M059J (cell line): ENCODE measurements at regions not wholly inside any gene's neighbourhood (a gene's known extent, or its start where the extent isn't known, plus 50 kb on each side); places are given as distances from the start of the nearest gene placed in this dataset.
"Not testable (repeated sequence)": the region's sequence is repeated elsewhere in the genome, so short reads cannot be mapped to it uniquely, and the experiment has no call there.

Source experiments
- DNase-seq: peaks from one replicate; pipeline ENCODE4 v3.0.0-alpha.2; 2012; ENCODE audit warnings: low read depth

- DNase-seq = peak; percentile 58
Measured at GRCh38 chr7:80018941-80019808, 115.5 kb upstream of the GNAI1 start.

GRCh38 chr7:80017101-80017698, 117.4 kb upstream of the GNAI1 start:
- no peak for DNase-seq

- peak; percentile 83 for DNase-seq
Measured at GRCh38 chr7:80014511-80014910, 120.1 kb upstream of the GNAI1 start.

- no peak for DNase-seq
Measured at GRCh38 chr7:80008039-80008438, 126.6 kb upstream of the GNAI1 start.

- no peak for DNase-seq
Measured at GRCh38 chr7:80002865-80003264, 131.8 kb upstream of the GNAI1 start.

- DNase-seq = no peak
Measured at GRCh38 chr7:79998363-79998762, 136.3 kb upstream of the GNAI1 start.

- DNase-seq = no peak
Measured at GRCh38 chr7:79997345-79997744, 137.3 kb upstream of the GNAI1 start.

- not testable (repeated sequence) for DNase-seq
Measured at GRCh38 chr7:79995741-79996140, 138.9 kb upstream of the GNAI1 start.

- DNase-seq = peak; percentile 79
Measured at GRCh38 chr7:79988653-79989052, 146.0 kb upstream of the GNAI1 start.

- DNase-seq = peak; percentile 72
Measured at GRCh38 chr7:79984210-79984609, 150.4 kb upstream of the GNAI1 start.

- DNase-seq = peak; percentile 41
Measured at GRCh38 chr7:79982141-79982770, 152.4 kb upstream of the GNAI1 start.

GRCh38 chr7:79980376-79980775, 154.3 kb upstream of the GNAI1 start:
- DNase-seq = no peak

GRCh38 chr7:79979437-79979836, 155.2 kb upstream of the GNAI1 start:
- DNase-seq = peak; percentile 58

GRCh38 chr7:79977481-79977880, 157.2 kb upstream of the GNAI1 start:
- no peak for DNase-seq

GRCh38 chr7:79976711-79977020, 158.0 kb upstream of the GNAI1 start:
- not testable (repeated sequence) for DNase-seq

- DNase-seq = not testable (repeated sequence)
Measured at GRCh38 chr7:79975986-79976710, 158.5 kb upstream of the GNAI1 start.

GRCh38 chr7:79973455-79973854, 161.2 kb upstream of the GNAI1 start:
- no peak for DNase-seq

- DNase-seq = no peak
Measured at GRCh38 chr7:79971058-79971457, 163.6 kb upstream of the GNAI1 start.

GRCh38 chr7:79968894-79969293, 165.7 kb upstream of the GNAI1 start:
- DNase-seq = no peak

- DNase-seq = no peak
Measured at GRCh38 chr7:79968077-79968648, 166.5 kb upstream of the GNAI1 start.

- DNase-seq = no peak
Measured at GRCh38 chr7:79965946-79966345, 168.7 kb upstream of the GNAI1 start.

- no peak for DNase-seq
Measured at GRCh38 chr7:79964463-79964862, 170.2 kb upstream of the GNAI1 start.
